Activated CD4-positive, alpha-beta memory T cell treated with anti-CD3 and anti-CD28 coated beads for 36 hours (primary cell): ENCODE measurements at regions not wholly inside any gene's neighbourhood (a gene's known extent, or its start where the extent isn't known, plus 50 kb on each side); places are given as distances from the start of the nearest gene placed in this dataset.

ENCODE experiments used
- CTCF ChIA-PET: fragments of 350-600 bp; sonication (Branson Sonifier 250); formaldehyde crosslinking; loops from one replicate; lab custom pipeline; 2021; ENCODE audit warnings: antibody characterized with exemption, inconsistent platforms; lab: Charles Lee
- POLR2A ChIA-PET: fragments of 350-600 bp; sonication (Branson Sonifier 250); formaldehyde crosslinking; loops from one replicate; lab custom pipeline; 2021; ENCODE audit warnings: antibody characterized with exemption; lab: Charles Lee
- DNase-seq: peaks from one replicate; pipeline ENCODE4 v3.0.0-alpha.2; 2020
- H3K27ac Mint-ChIP-seq: one replicate; pipeline ENCODE4 v1.8.0; 2021; ENCODE audit warnings: mixed read lengths
- H3K27me3 Mint-ChIP-seq: one replicate; pipeline ENCODE4 v1.8.0; 2021; ENCODE audit warnings: mixed read lengths
- H3K36me3 Mint-ChIP-seq: one replicate; pipeline ENCODE4 v1.8.0; 2021; ENCODE audit warnings: mixed read lengths
- H3K4me1 Mint-ChIP-seq: one replicate; pipeline ENCODE4 v1.8.0; 2021; ENCODE audit warnings: low read depth, mixed read lengths
- H3K4me3 Mint-ChIP-seq: one replicate; pipeline ENCODE4 v1.8.0; 2021; ENCODE audit warnings: mild to moderate bottlenecking, mixed read lengths
- H3K9me3 Mint-ChIP-seq: one replicate; pipeline ENCODE4 v1.8.0; 2021; ENCODE audit warnings: mixed read lengths
- intact Hi-C: fragments of 100-400 bp; cut with micrococcal nuclease; formaldehyde crosslinking; loops from one replicate; pipeline ENCODE4 v1.15.1; 2023

GRCh38 chr14:83529531-83529930 lies 1995.9 kb upstream of the SEL1L start:
- peaks cover 29% of the 10 kb centered on the region for H3K9me3 Mint-ChIP-seq
- intact Hi-C loops: no loop called here
- CTCF ChIA-PET: no interaction called here
- no peak overlapping the region for H3K27ac Mint-ChIP-seq
- H3K4me3 Mint-ChIP-seq: no peak overlapping the region
- H3K4me1 Mint-ChIP-seq: no peaks in the 10 kb centered on the region
- DNase-seq: no peak
- no peaks in the 10 kb centered on the region for H3K36me3 Mint-ChIP-seq
- H3K27me3 Mint-ChIP-seq: no peaks in the 10 kb centered on the region
- POLR2A ChIA-PET: no interaction called here

- H3K9me3 Mint-ChIP-seq: peaks cover 18% of the 10 kb centered on the region
- DNase-seq: no peak
- POLR2A ChIA-PET: no interaction called here
- intact Hi-C loops: no loop called here
- CTCF ChIA-PET: no interaction called here
- H3K27me3 Mint-ChIP-seq: no peaks in the 10 kb centered on the region
- no peaks in the 10 kb centered on the region for H3K36me3 Mint-ChIP-seq
- H3K4me1 Mint-ChIP-seq: no peaks in the 10 kb centered on the region
- H3K27ac Mint-ChIP-seq: no peak overlapping the region
- H3K4me3 Mint-ChIP-seq: no peak overlapping the region
Measured at GRCh38 chr14:83533734-83534133, 1996.2 kb upstream of the FLRT2 start.

GRCh38 chr14:83534995-83535394 lies 1994.9 kb upstream of the FLRT2 start:
- Mint-ChIP-seq H3K36me3 (no peaks in the 10 kb centered on the region), H3K27me3 (no peaks in the 10 kb centered on the region), H3K27ac (no peak overlapping the region), H3K4me3 (no peak overlapping the region), H3K9me3 (peaks cover 20% of the 10 kb centered on the region), H3K4me1 (no peaks in the 10 kb centered on the region)
- ChIA-PET CTCF (no interaction called here), POLR2A (no interaction called here)
- DNase-seq: no peak
- intact Hi-C loops: no loop called here

- POLR2A ChIA-PET: no interaction called here
- CTCF ChIA-PET: no interaction called here
- Mint-ChIP-seq H3K9me3 (peaks cover 20% of the 10 kb centered on the region), H3K36me3 (no peaks in the 10 kb centered on the region), H3K4me3 (no peak overlapping the region), H3K27ac (no peak overlapping the region), H3K27me3 (no peaks in the 10 kb centered on the region), H3K4me1 (no peaks in the 10 kb centered on the region)
- DNase-seq: no peak
- intact Hi-C loops: no loop called here
Measured at GRCh38 chr14:83535444-83535843, 1994.5 kb upstream of the FLRT2 start.

GRCh38 chr14:83541147-83541546 lies 1988.8 kb upstream of the FLRT2 start:
- Mint-ChIP-seq H3K4me3 (no peak overlapping the region), H3K27me3 (no peaks in the 10 kb centered on the region), H3K4me1 (no peaks in the 10 kb centered on the region), H3K9me3 (peaks cover 19% of the 10 kb centered on the region), H3K27ac (no peak overlapping the region), H3K36me3 (no peaks in the 10 kb centered on the region)
- DNase-seq: no peak
- intact Hi-C loops: no loop called here
- CTCF ChIA-PET: interaction anchor here (0.6 kb wide), 1 partner anchor 835 kb away, joined by 4 read pairs; no protein-coding TSS in a partner anchor
- POLR2A ChIA-PET: no interaction called here

GRCh38 chr14:83548061-83548839 lies 1981.7 kb upstream of the FLRT2 start:
- no peaks in the 10 kb centered on the region for H3K27me3 Mint-ChIP-seq
- ChIA-PET CTCF (no interaction called here), POLR2A (no interaction called here)
- H3K27ac Mint-ChIP-seq: no peak overlapping the region
- H3K4me1 Mint-ChIP-seq: no peaks in the 10 kb centered on the region
- H3K4me3 Mint-ChIP-seq: no peak overlapping the region
- no peak for DNase-seq
- peaks cover 28% of the 10 kb centered on the region for H3K9me3 Mint-ChIP-seq
- no peaks in the 10 kb centered on the region for H3K36me3 Mint-ChIP-seq
- intact Hi-C loops: no loop called here

GRCh38 chr14:83556065-83556464 lies 1973.9 kb upstream of the FLRT2 start:
- CTCF ChIA-PET: no interaction called here
- no peak for DNase-seq
- Mint-ChIP-seq H3K27me3 (no peaks in the 10 kb centered on the region), H3K4me1 (no peaks in the 10 kb centered on the region), H3K36me3 (no peaks in the 10 kb centered on the region), H3K27ac (no peak overlapping the region), H3K9me3 (peaks cover 22% of the 10 kb centered on the region), H3K4me3 (no peak overlapping the region)
- POLR2A ChIA-PET: no interaction called here
- intact Hi-C loops: no loop called here

GRCh38 chr14:83556746-83557453 lies 1973.0 kb upstream of the FLRT2 start:
- ChIA-PET POLR2A (no interaction called here), CTCF (no interaction called here)
- Mint-ChIP-seq H3K27me3 (no peaks in the 10 kb centered on the region), H3K27ac (no peak overlapping the region), H3K4me3 (no peak overlapping the region), H3K4me1 (no peaks in the 10 kb centered on the region), H3K36me3 (no peaks in the 10 kb centered on the region), H3K9me3 (peaks cover 22% of the 10 kb centered on the region)
- intact Hi-C loops: no loop called here
- no peak for DNase-seq

- ChIA-PET CTCF (no interaction called here), POLR2A (no interaction called here)
- Mint-ChIP-seq H3K27me3 (no peaks in the 10 kb centered on the region), H3K4me3 (no peak overlapping the region), H3K4me1 (no peaks in the 10 kb centered on the region), H3K27ac (no peak overlapping the region), H3K9me3 (peaks cover 24% of the 10 kb centered on the region), H3K36me3 (no peaks in the 10 kb centered on the region)
- intact Hi-C loops: no loop called here
- no peak for DNase-seq
Measured at GRCh38 chr14:83558946-83559345, 1971.0 kb upstream of the FLRT2 start.

- Mint-ChIP-seq H3K27me3 (no peaks in the 10 kb centered on the region), H3K36me3 (no peaks in the 10 kb centered on the region)
- POLR2A ChIA-PET: no interaction called here
Measured at GRCh38 chr14:83559721-83560120, 1970.2 kb upstream of the FLRT2 start.

GRCh38 chr14:83561261-83561660 lies 1968.7 kb upstream of the FLRT2 start:
- POLR2A ChIA-PET: no interaction called here
- H3K4me1 Mint-ChIP-seq: no peaks in the 10 kb centered on the region
- DNase-seq: no peak
- no peak overlapping the region for H3K4me3 Mint-ChIP-seq
- no peaks in the 10 kb centered on the region for H3K36me3 Mint-ChIP-seq
- no peaks in the 10 kb centered on the region for H3K27me3 Mint-ChIP-seq
- H3K9me3 Mint-ChIP-seq: peaks cover 20% of the 10 kb centered on the region
- CTCF ChIA-PET: no interaction called here
- intact Hi-C loops: no loop called here
- no peak overlapping the region for H3K27ac Mint-ChIP-seq

More at GRCh38 chr14:83559721-83560120, 1970.2 kb upstream of the FLRT2 start:
- CTCF ChIA-PET: no interaction called here
- Mint-ChIP-seq H3K9me3 (peaks cover 24% of the 10 kb centered on the region), H3K27ac (no peak overlapping the region), H3K4me1 (no peaks in the 10 kb centered on the region), H3K4me3 (no peak overlapping the region)
- intact Hi-C loops: no loop called here
- DNase-seq: no peak

GRCh38 chr14:83566567-83566966 lies 1963.4 kb upstream of the FLRT2 start:
- ChIA-PET CTCF (no interaction called here), POLR2A (no interaction called here)
- Mint-ChIP-seq H3K27ac (no peak overlapping the region), H3K27me3 (no peaks in the 10 kb centered on the region), H3K4me1 (no peaks in the 10 kb centered on the region), H3K9me3 (peaks cover 24% of the 10 kb centered on the region), H3K36me3 (no peaks in the 10 kb centered on the region), H3K4me3 (no peak overlapping the region)
- intact Hi-C loops: no loop called here
- no peak for DNase-seq

- no peak overlapping the region for H3K27ac Mint-ChIP-seq
- ChIA-PET CTCF (no interaction called here), POLR2A (no interaction called here)
- H3K4me3 Mint-ChIP-seq: no peak overlapping the region
- H3K36me3 Mint-ChIP-seq: no peaks in the 10 kb centered on the region
- peaks cover 22% of the 10 kb centered on the region for H3K9me3 Mint-ChIP-seq
- no peaks in the 10 kb centered on the region for H3K27me3 Mint-ChIP-seq
- intact Hi-C loops: no loop called here
- DNase-seq: no peak
- H3K4me1 Mint-ChIP-seq: no peaks in the 10 kb centered on the region
Measured at GRCh38 chr14:83568141-83568540, 1961.8 kb upstream of the FLRT2 start.
